ENCODE measurements at regions not wholly inside any gene's neighbourhood (a gene's known extent, or its start where the extent isn't known, plus 50 kb on each side); places are given as distances from the start of the nearest gene placed in this dataset.

- WGBS (ENCODE audit: low lambda C conversion rate): 2% methylated on average over 4 of the region's 4 CpGs
- no peak for ATAC-seq
- ChIA-PET POLR2A (no interaction called here), CTCF (ENCODE audit: low intra/inter-chr PET ratio, low total read pairs) (no interaction called here)
- peaks cover 7% of the 10 kb centered on the region; the same call in 1 of the 2 replicates for H3K4me1 ChIP-seq (ENCODE audit: insufficient read depth, low read length)
- in situ Hi-C loops (cut with HindIII; ENCODE audit: extremely low pct_ligation_motif_present, low pct_unique_long_range_greater_than_20kb) (no loop called here), intact Hi-C loops (cut with micrococcal nuclease; ENCODE audit: unreplicated experiment) (loop anchor here (10.0 kb wide), 2 partner anchors 117 to 713 kb away; no protein-coding TSS in a partner anchor)
- DNase-seq (ENCODE audit: low spot score): no peak
- H3K36me3 ChIP-seq (replicated peaks in 1 of 2; ENCODE audit: control insufficient read depth in 1 of 2, insufficient read depth in 2 of 2, low read length in 2 of 2): no peaks in the 10 kb centered on the region
- BruUV-seq (replicated peaks): no TSS peak
- no peaks in the 10 kb centered on the region for H4K20me1 ChIP-seq (ENCODE audit: insufficient read depth, low read length)
- FAIRE-seq: no peak
- no peak overlapping the region for H3K27ac ChIP-seq (ENCODE audit: extremely low read length, insufficient read depth, low read length)
- H3K4me3 ChIP-seq (replicated peaks in 1 of 3; ENCODE audit: insufficient read depth in 1 of 3, low read depth in 2 of 3, low read length in 3 of 3): no peak overlapping the region
- no peak for TF ChIP-seq KDM1A (CRISPR knock-in tag; IDR thresholded peaks at IDR 0.05)
- TF ChIP-seq KAT7 (CRISPR knock-in tag; IDR thresholded peaks at IDR 0.05; ENCODE audit: borderline replicate concordance): no peak
- TF ChIP-seq ZNF674 (CRISPR knock-in tag; IDR thresholded peaks at IDR 0.05; ENCODE audit: low read depth): no peak
- TF ChIP-seq ZNF124 (CRISPR knock-in tag; IDR thresholded peaks at IDR 0.05): no peak
- no peak for TF ChIP-seq DNMT3B (CRISPR knock-in tag; conservative IDR thresholded peaks at IDR 0.05)
- no peak for TF ChIP-seq SIN3B (IDR thresholded peaks at IDR 0.05; ENCODE audit: low read length)
- no peak for TF ChIP-seq AHDC1 (CRISPR knock-in tag; IDR thresholded peaks at IDR 0.05; ENCODE audit: borderline replicate concordance)
- no peak for TF ChIP-seq MBNL3 (CRISPR knock-in tag; conservative IDR thresholded peaks at IDR 0.05)
- no peak for TF ChIP-seq KDM5B (CRISPR knock-in tag; IDR thresholded peaks at IDR 0.05; ENCODE audit: borderline replicate concordance)
- TF ChIP-seq DNMT1 (CRISPR knock-in tag; IDR thresholded peaks at IDR 0.05): no peak
- no peak for TF ChIP-seq ZSCAN9 (CRISPR knock-in tag; IDR thresholded peaks at IDR 0.05; ENCODE audit: borderline replicate concordance)
- no peak for TF ChIP-seq ZNF281 (CRISPR knock-in tag; IDR thresholded peaks at IDR 0.05; ENCODE audit: borderline replicate concordance)
- H3K79me2 ChIP-seq (ENCODE audit: insufficient read depth, low read length): no peaks in the 10 kb centered on the region
- H3K9me3 ChIP-seq (ENCODE audit: low read length): no peaks in the 10 kb centered on the region
- H3K9ac ChIP-seq (ENCODE audit: insufficient read depth, low read depth, low read length): no peak overlapping the region
- no peaks in the 10 kb centered on the region for H3K27me3 ChIP-seq (ENCODE audit: control insufficient read depth in 1 of 2, insufficient read depth in 2 of 2, low read length in 2 of 2)
- H3K4me2 ChIP-seq (ENCODE audit: low read depth, low read length): no peak overlapping the region
- H2AFZ ChIP-seq (ENCODE audit: low read length): no peak overlapping the region
Observed at GRCh38 chr3:115211810-115212492, 64.9 kb upstream of the ZBTB20 start.

Measured in HepG2 (cell line).